H9 (cell line): ENCODE measurements at regions not wholly inside any gene's neighbourhood (a gene's known extent, or its start where the extent isn't known, plus 50 kb on each side); places are given as distances from the start of the nearest gene placed in this dataset.

ENCODE experiments used
- DNase-seq: peaks from one replicate; pipeline ENCODE4 v3.0.0-alpha.2; 2017
- H2AFZ ChIP-seq: one replicate; pipeline ENCODE4 v1.6.1; 2013; ENCODE audit warnings: mild to moderate bottlenecking, low read length, control low read depth, moderate library complexity
- H2AK5ac ChIP-seq: 2 replicates; pipeline ENCODE4 v1.6.1; 2013; ENCODE audit warnings: low read length, control low read depth, mixed read lengths; ENCODE audit not compliant: insufficient read length
- H2BK120ac ChIP-seq: one replicate; pipeline ENCODE4 v1.6.1; 2013; ENCODE audit warnings: low read depth, mild to moderate bottlenecking, low read length, control low read depth, inconsistent platforms; ENCODE audit not compliant: poor library complexity, severe bottlenecking
- H2BK12ac ChIP-seq: 2 replicates; pipeline ENCODE4 v1.6.1; 2013; ENCODE audit warnings: low read length, control low read depth, mixed read lengths, low read depth; ENCODE audit not compliant: insufficient read length
- H2BK15ac ChIP-seq: 2 replicates; pipeline ENCODE4 v1.6.1; 2013; ENCODE audit warnings: low read depth, low read length, control low read depth
- H2BK20ac ChIP-seq: one replicate; pipeline ENCODE4 v1.6.1; 2013; ENCODE audit warnings: low read depth, mild to moderate bottlenecking, low read length, control low read depth, inconsistent platforms; ENCODE audit not compliant: poor library complexity, severe bottlenecking
- H2BK5ac ChIP-seq: 2 replicates; pipeline ENCODE4 v1.6.1; 2013; ENCODE audit warnings: low read length, control low read depth, mixed read lengths; ENCODE audit not compliant: insufficient read length
- H3K14ac ChIP-seq: 2 replicates; pipeline ENCODE4 v1.6.1; 2013; ENCODE audit warnings: low read length, control low read depth; ENCODE audit not compliant: insufficient read depth
- H3K18ac ChIP-seq: 2 replicates; pipeline ENCODE4 v1.6.1; 2013; ENCODE audit warnings: low read depth, mild to moderate bottlenecking, mixed read lengths, low read length, control low read depth; ENCODE audit not compliant: insufficient read length
- H3K23ac ChIP-seq: 2 replicates; pipeline ENCODE4 v1.6.1; 2013; ENCODE audit warnings: low read length, control low read depth, mixed read lengths, low read depth; ENCODE audit not compliant: insufficient read length
- H3K23me2 ChIP-seq: 2 replicates; pipeline ENCODE4 v1.6.1; 2013; ENCODE audit warnings: low read depth, mild to moderate bottlenecking, mixed read lengths, low read length, control low read depth; ENCODE audit not compliant: insufficient read length, poor library complexity, severe bottlenecking
- H3K27ac ChIP-seq: 2 replicates; pipeline ENCODE4 v1.5.1; 2013; ENCODE audit warnings: low read length, control low read depth, mixed read lengths, low read depth; ENCODE audit not compliant: insufficient read length
- H3K27me3 ChIP-seq: 2 replicates; pipeline ENCODE4 v1.6.1; 2013; ENCODE audit warnings: low read length, control low read depth, inconsistent platforms; ENCODE audit not compliant: insufficient read depth
- H3K4ac ChIP-seq: 2 replicates; pipeline ENCODE4 v1.6.1; 2013; ENCODE audit warnings: low read depth, mild to moderate bottlenecking, control low read depth, inconsistent platforms, low read length, moderate library complexity
- H3K4me1 ChIP-seq: 2 replicates; pipeline ENCODE4 v1.6.1; 2013; ENCODE audit warnings: low read length, control low read depth, inconsistent platforms; ENCODE audit not compliant: insufficient read depth
- H3K4me2 ChIP-seq: 2 replicates; pipeline ENCODE4 v1.6.1; 2013; ENCODE audit warnings: low read length, control low read depth, mixed read lengths; ENCODE audit not compliant: insufficient read length, insufficient read depth
- H3K56ac ChIP-seq: 2 replicates; pipeline ENCODE4 v1.6.1; 2013; ENCODE audit warnings: low read depth, mild to moderate bottlenecking, mixed read lengths, low read length, control low read depth; ENCODE audit not compliant: insufficient read length
- H3K79me1 ChIP-seq: 2 replicates; pipeline ENCODE4 v1.6.1; 2013; ENCODE audit warnings: low read depth, mild to moderate bottlenecking, moderate library complexity, low read length, control low read depth, inconsistent platforms; ENCODE audit not compliant: insufficient read depth, poor library complexity, severe bottlenecking
- H3K79me2 ChIP-seq: 2 replicates; pipeline ENCODE4 v1.6.1; 2013; ENCODE audit warnings: low read length, control low read depth, inconsistent platforms; ENCODE audit not compliant: insufficient read depth
- H3K9ac ChIP-seq: 2 replicates; pipeline ENCODE4 v1.6.1; 2013; ENCODE audit warnings: low read length, control low read depth, mixed read lengths; ENCODE audit not compliant: insufficient read length; ENCODE audit errors: extremely low read depth
- H3K9me3 ChIP-seq: one replicate; pipeline ENCODE4 v1.6.1; 2013; ENCODE audit warnings: low read depth, low read length, inconsistent platforms; ENCODE audit not compliant: control insufficient read depth
- H3T11ph ChIP-seq: one replicate; pipeline ENCODE4 v1.6.1; 2013; ENCODE audit warnings: mild to moderate bottlenecking, low read length, control low read depth, inconsistent platforms
- H4K20me1 ChIP-seq: one replicate; pipeline ENCODE4 v1.6.1; 2013; ENCODE audit not compliant: control insufficient read depth, insufficient read length, insufficient read depth
- H4K5ac ChIP-seq: 2 replicates; pipeline ENCODE4 v1.6.1; 2013; ENCODE audit warnings: low read depth, mild to moderate bottlenecking, mixed read lengths, low read length, control low read depth; ENCODE audit not compliant: insufficient read length
- H4K8ac ChIP-seq: replicated peaks from 2 replicates; pipeline ENCODE4 v1.6.1; 2013; ENCODE audit warnings: low read length, control low read depth, mixed read lengths, low read depth; ENCODE audit not compliant: insufficient read length
- H4K91ac ChIP-seq: 2 replicates; pipeline ENCODE4 v1.6.1; 2013; ENCODE audit warnings: low read depth, mild to moderate bottlenecking, moderate library complexity, mixed read lengths, low read length, control low read depth; ENCODE audit not compliant: insufficient read length
- H3K27ac Mint-ChIP-seq, 3 experiments: 2 replicates in 2 of 3; 3 replicates in 1 of 3; pipeline ENCODE4 v1.8.0; 2020 to 2021; ENCODE audit warnings: mixed read lengths in 3 of 3, mild to moderate bottlenecking in 1 of 3, moderate library complexity in 1 of 3
- H3K27me3 Mint-ChIP-seq: 2 replicates; pipeline ENCODE4 v1.8.0; 2021; ENCODE audit warnings: low read depth, mild to moderate bottlenecking, moderate library complexity, mixed read lengths
- H3K36me3 Mint-ChIP-seq, 3 experiments: 2 replicates in 2 of 3; 3 replicates in 1 of 3; pipeline ENCODE4 v1.8.0; 2020 to 2021; ENCODE audit warnings: low read depth in 3 of 3, mixed read lengths in 3 of 3; ENCODE audit not compliant: insufficient read depth in 1 of 3
- H3K4me1 Mint-ChIP-seq, 2 experiments: 2 replicates each; pipeline ENCODE4 v1.8.0; 2020; ENCODE audit warnings: mixed read lengths in 2 of 2
- H3K4me3 Mint-ChIP-seq, 2 experiments: 2 replicates in 1 of 2; 3 replicates in 1 of 2; pipeline ENCODE4 v1.8.0; 2020 to 2021; ENCODE audit warnings: mild to moderate bottlenecking in 2 of 2, mixed read lengths in 2 of 2, moderate library complexity in 1 of 2
- H3K9me3 Mint-ChIP-seq, 2 experiments: 2 replicates in 1 of 2; 3 replicates in 1 of 2; pipeline ENCODE4 v1.8.0; 2020; ENCODE audit warnings: mild to moderate bottlenecking in 2 of 2, mixed read lengths in 2 of 2, moderate library complexity in 1 of 2
- WGBS: extraction: QIAGEN DNeasy Blood & Tissue Kit; methylation state at CpG from one replicate; pipeline ENCODE4 v1.1.7; 2013; ENCODE audit warnings: missing lambda C conversion rate, low lambda C conversion rate, mixed read lengths; ENCODE audit not compliant: insufficient read length; ENCODE audit errors: extremely low coverage; 5-methylcytosine and 5-hydroxymethylcytosine counted together
- TF ChIP-seq, protein P1 (sequence below): fragments of 200-600 bp; sonication (generic); conservative IDR thresholded peaks from 3 replicates; pipeline ENCODE4 v1.8.0; 2021; ENCODE audit warnings: antibody characterized with exemption, mild to moderate bottlenecking

DNA sequence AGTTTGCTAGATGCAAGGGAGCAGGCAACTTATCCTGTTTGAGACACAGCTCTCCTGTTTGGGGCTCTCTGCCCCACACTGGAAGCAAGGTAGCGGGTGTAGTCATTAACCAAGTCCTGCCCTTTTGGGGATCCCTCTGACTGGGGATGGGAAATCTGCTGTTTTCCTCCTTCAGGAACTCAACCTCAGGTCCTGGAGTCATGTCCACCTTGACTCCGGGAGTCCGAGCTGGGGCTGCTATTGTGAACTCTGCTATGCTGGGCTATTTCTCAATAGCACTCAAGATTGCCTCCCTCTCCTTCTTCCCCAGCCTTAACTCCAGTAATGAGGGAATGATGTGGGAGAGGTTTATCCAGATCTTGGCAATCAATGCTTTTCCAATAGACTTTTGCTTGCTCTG is 54.1 kb upstream of the CHD6 start:
- no peaks in the 10 kb centered on the region for H3K9me3 ChIP-seq
- no peak overlapping the region for H2BK15ac ChIP-seq
- no peaks in the 10 kb centered on the region; the same call in 1 of the 2 replicates for H3K79me2 ChIP-seq
- Mint-ChIP-seq H3K27ac (no peak overlapping the region), H3K9me3 (no peaks in the 10 kb centered on the region; a peak in 1 of 5 replicates), H3K4me3 (no peak overlapping the region), H3K27me3 (peaks cover 3% of the 10 kb centered on the region), H3K4me1 (peaks cover 17 to 24% of the 10 kb centered on the region in 2 experiments), H3K36me3 (no peaks in the 10 kb centered on the region)
- no peak overlapping the region for H3T11ph ChIP-seq
- H3K79me1 ChIP-seq, result no peaks in the 10 kb centered on the region
- H2BK20ac ChIP-seq, result no peak overlapping the region
- H4K8ac ChIP-seq, result no peak overlapping the region
- H3K18ac ChIP-seq, result no peak overlapping the region
- TF ChIP-seq, protein P1, sequence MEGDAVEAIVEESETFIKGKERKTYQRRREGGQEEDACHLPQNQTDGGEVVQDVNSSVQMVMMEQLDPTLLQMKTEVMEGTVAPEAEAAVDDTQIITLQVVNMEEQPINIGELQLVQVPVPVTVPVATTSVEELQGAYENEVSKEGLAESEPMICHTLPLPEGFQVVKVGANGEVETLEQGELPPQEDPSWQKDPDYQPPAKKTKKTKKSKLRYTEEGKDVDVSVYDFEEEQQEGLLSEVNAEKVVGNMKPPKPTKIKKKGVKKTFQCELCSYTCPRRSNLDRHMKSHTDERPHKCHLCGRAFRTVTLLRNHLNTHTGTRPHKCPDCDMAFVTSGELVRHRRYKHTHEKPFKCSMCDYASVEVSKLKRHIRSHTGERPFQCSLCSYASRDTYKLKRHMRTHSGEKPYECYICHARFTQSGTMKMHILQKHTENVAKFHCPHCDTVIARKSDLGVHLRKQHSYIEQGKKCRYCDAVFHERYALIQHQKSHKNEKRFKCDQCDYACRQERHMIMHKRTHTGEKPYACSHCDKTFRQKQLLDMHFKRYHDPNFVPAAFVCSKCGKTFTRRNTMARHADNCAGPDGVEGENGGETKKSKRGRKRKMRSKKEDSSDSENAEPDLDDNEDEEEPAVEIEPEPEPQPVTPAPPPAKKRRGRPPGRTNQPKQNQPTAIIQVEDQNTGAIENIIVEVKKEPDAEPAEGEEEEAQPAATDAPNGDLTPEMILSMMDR, result no peak
- H4K91ac ChIP-seq, result no peak overlapping the region
- H4K5ac ChIP-seq, result no peak overlapping the region
- H3K27me3 ChIP-seq, result no peaks in the 10 kb centered on the region; the same call in 1 of the 2 replicates
- H2BK5ac ChIP-seq, result no peak overlapping the region
- no peak overlapping the region for H2AK5ac ChIP-seq
- no peaks in the 10 kb centered on the region for H3K4me1 ChIP-seq
- no peak overlapping the region for H3K4me2 ChIP-seq
- DNase-seq, result peak; percentile 13
- no peak overlapping the region for H2BK12ac ChIP-seq
- no peak overlapping the region for H2BK120ac ChIP-seq
- H3K9ac ChIP-seq, result no peak overlapping the region
- H3K27ac ChIP-seq, result no peak overlapping the region
- H4K20me1 ChIP-seq, result no peaks in the 10 kb centered on the region
- no peak overlapping the region for H3K4ac ChIP-seq
- H3K23ac ChIP-seq, result no peak overlapping the region
- H2AFZ ChIP-seq, result no peak overlapping the region
- no peaks in the 10 kb centered on the region for H3K23me2 ChIP-seq
- WGBS, result no CpG with 5 or more reads among the region's 3 CpGs
- H3K14ac ChIP-seq, result no peak overlapping the region
- no peak overlapping the region for H3K56ac ChIP-seq
